Left hindlimb (tissue), 1 donor: ENCODE measurements at regions not wholly inside any gene's neighbourhood (a gene's known extent, or its start where the extent isn't known, plus 50 kb on each side); places are given as distances from the start of the nearest gene placed in this dataset.

Experiments used
- DNase-seq: peaks from one replicate; pipeline ENCODE4 v3.0.0-alpha.2; 2018

- DNase-seq = no peak
Observed at GRCh38 chr12:98151984-98152383, 363.4 kb upstream of the TMPO start.

- DNase-seq = peak; percentile 38
Observed at GRCh38 chr12:98154850-98155249, 360.5 kb upstream of the TMPO start.

- no peak for DNase-seq
Observed at GRCh38 chr12:98156697-98157096, 358.7 kb upstream of the TMPO start.

- DNase-seq = no peak
Observed at GRCh38 chr12:98162906-98163678, 352.3 kb upstream of the TMPO start.

- DNase-seq = no peak
Observed at GRCh38 chr12:98172304-98172703, 343.1 kb upstream of the TMPO start.

- DNase-seq = no peak
Observed at GRCh38 chr12:98172801-98173200, 342.6 kb upstream of the TMPO start.

GRCh38 chr12:98173773-98174427, 341.5 kb upstream of the TMPO start:
- DNase-seq = no peak

GRCh38 chr12:98174428-98174809, 341.0 kb upstream of the TMPO start:
- DNase-seq = no peak

GRCh38 chr12:98178126-98178525, 337.3 kb upstream of the TMPO start:
- DNase-seq = no peak

GRCh38 chr12:98179151-98179550, 336.2 kb upstream of the TMPO start:
- no peak for DNase-seq

- no peak for DNase-seq
Observed at GRCh38 chr12:98180603-98181002, 334.8 kb upstream of the TMPO start.

- DNase-seq = no peak
Observed at GRCh38 chr12:98182821-98183220, 332.6 kb upstream of the TMPO start.

GRCh38 chr12:98185606-98186005, 329.8 kb upstream of the TMPO start:
- DNase-seq = no peak

GRCh38 chr12:98188650-98189077, 326.7 kb upstream of the TMPO start:
- no peak for DNase-seq

GRCh38 chr12:98194591-98194990, 320.8 kb upstream of the TMPO start:
- no peak for DNase-seq

GRCh38 chr12:98198261-98198982, 317.0 kb upstream of the TMPO start:
- DNase-seq = no peak

- DNase-seq = no peak
Observed at GRCh38 chr12:98208816-98209215, 306.6 kb upstream of the TMPO start.

GRCh38 chr12:98211909-98212695, 303.3 kb upstream of the TMPO start:
- DNase-seq = no peak

GRCh38 chr12:98213556-98213955, 301.8 kb upstream of the TMPO start:
- DNase-seq = no peak

- DNase-seq = no peak
Observed at GRCh38 chr12:98217257-98217656, 298.1 kb upstream of the TMPO start.

- DNase-seq = no peak
Observed at GRCh38 chr12:98220636-98221035, 294.8 kb upstream of the TMPO start.

GRCh38 chr12:98221243-98221808, 294.1 kb upstream of the TMPO start:
- no peak for DNase-seq

- no peak for DNase-seq
Observed at GRCh38 chr12:98222135-98222534, 293.3 kb upstream of the TMPO start.
